Activated naive CD4-positive, alpha-beta T cell treated with anti-CD3 and anti-CD28 coated beads for 36 hours (primary cell): ENCODE measurements at regions not wholly inside any gene's neighbourhood (a gene's known extent, or its start where the extent isn't known, plus 50 kb on each side); places are given as distances from the start of the nearest gene placed in this dataset.

Experiments
- CTCF ChIA-PET: fragments of 350-600 bp; sonication (Branson Sonifier 250); formaldehyde crosslinking; loops from one replicate; lab custom pipeline; 2021; ENCODE audit warnings: antibody characterized with exemption; lab: Charles Lee
- DNase-seq: peaks from one replicate; pipeline ENCODE4 v3.0.0-alpha.2; 2020
- H3K27ac Mint-ChIP-seq: one replicate; pipeline ENCODE4 v1.8.0; 2021; ENCODE audit warnings: mild to moderate bottlenecking, mixed read lengths
- H3K27me3 Mint-ChIP-seq: one replicate; pipeline ENCODE4 v1.8.0; 2021; ENCODE audit warnings: low read depth, mixed read lengths
- H3K36me3 Mint-ChIP-seq: one replicate; pipeline ENCODE4 v1.8.0; 2021; ENCODE audit warnings: low read depth, mixed read lengths
- H3K4me1 Mint-ChIP-seq: one replicate; pipeline ENCODE4 v1.8.0; 2021; ENCODE audit warnings: low read depth, mixed read lengths
- H3K4me3 Mint-ChIP-seq: one replicate; pipeline ENCODE4 v1.8.0; 2021; ENCODE audit warnings: mild to moderate bottlenecking, moderate library complexity, mixed read lengths
- H3K9me3 Mint-ChIP-seq: one replicate; pipeline ENCODE4 v1.8.0; 2021; ENCODE audit warnings: mixed read lengths
- intact Hi-C: fragments of 100-400 bp; cut with micrococcal nuclease; formaldehyde crosslinking; loops from one replicate; pipeline ENCODE4 v1.15.1; 2023

DNA sequence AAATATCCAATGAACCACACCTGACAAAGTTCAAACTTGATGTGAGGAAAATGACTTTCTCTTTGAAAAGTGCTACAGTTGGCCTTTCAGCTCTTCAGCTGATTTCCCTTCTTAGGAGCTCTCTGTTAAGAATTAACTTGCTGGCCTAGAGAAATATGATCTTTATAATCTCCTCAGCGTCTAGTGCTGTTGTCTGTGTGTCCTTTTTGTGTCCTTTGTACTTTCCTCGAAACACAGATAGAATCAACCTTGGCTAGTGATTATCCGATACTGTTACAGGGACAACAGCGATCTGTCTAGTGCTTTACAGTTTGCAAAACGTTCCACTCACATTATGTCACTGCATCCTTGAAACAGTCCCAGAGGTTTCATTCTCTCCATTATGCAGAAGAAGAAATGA, 162.8 kb upstream of the RMST start:
- DNase-seq = no peak
- intact Hi-C loops = no loop called here
- Mint-ChIP-seq H3K27me3 (peaks cover 7% of the 10 kb centered on the region), H3K27ac (no peak overlapping the region), H3K4me3 (no peak overlapping the region), H3K4me1 (no peaks in the 10 kb centered on the region), H3K36me3 (no peaks in the 10 kb centered on the region), H3K9me3 (peaks cover 9% of the 10 kb centered on the region)
- CTCF ChIA-PET = interaction anchor here (0.7 kb wide), 1 partner anchor 1086 kb away, joined by 3 read pairs; no protein-coding TSS in a partner anchor

DNA sequence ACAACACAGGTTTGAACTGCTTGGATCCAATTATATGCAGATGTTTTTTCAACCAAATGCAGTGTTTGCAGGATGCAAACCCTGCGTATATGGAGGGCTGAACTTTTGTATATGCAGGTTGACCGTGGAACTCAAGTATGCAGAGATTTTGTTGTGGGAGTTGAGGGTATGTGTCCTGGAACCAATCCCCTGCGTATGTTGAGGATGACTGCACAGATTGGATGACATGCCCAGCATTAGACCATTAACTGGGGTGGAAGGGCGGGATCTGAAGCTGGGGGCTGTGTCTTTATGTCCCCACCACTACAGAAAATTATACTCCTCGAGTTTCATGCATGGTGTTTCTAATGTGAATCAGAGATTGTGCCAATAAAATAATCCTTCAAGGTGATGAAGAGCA, 162.2 kb upstream of the RMST start:
- no peak overlapping the region for H3K27ac Mint-ChIP-seq
- no peak overlapping the region for H3K4me3 Mint-ChIP-seq
- H3K27me3 Mint-ChIP-seq = peaks cover 5% of the 10 kb centered on the region
- intact Hi-C loops = no loop called here
- no peaks in the 10 kb centered on the region for H3K36me3 Mint-ChIP-seq
- no peaks in the 10 kb centered on the region for H3K4me1 Mint-ChIP-seq
- H3K9me3 Mint-ChIP-seq = peaks cover 3% of the 10 kb centered on the region
- CTCF ChIA-PET = no interaction called here
- no peak for DNase-seq

DNA sequence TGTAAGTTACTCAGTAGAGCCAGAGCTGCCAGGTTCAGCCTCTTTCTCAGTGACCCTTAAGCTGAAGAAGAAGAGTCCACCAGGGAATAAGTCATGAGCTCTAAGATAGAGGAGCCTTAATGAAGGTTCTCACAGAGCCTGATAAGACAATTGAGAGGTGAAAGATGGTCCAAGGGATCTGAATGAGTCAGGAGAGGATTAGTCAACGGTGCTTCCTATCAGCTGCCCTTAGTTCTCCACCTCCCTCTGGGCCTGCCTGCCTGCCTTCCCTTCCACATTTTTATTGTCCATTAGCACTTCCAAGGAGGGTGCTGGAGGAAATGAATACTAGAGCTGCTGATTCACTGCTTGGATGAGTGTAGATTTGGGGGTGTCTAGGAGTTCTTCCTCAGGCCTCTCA, 161.7 kb upstream of the RMST start:
- Mint-ChIP-seq H3K27me3 (peaks cover 5% of the 10 kb centered on the region), H3K4me1 (no peaks in the 10 kb centered on the region), H3K36me3 (no peaks in the 10 kb centered on the region), H3K9me3 (peaks cover under 1% of the 10 kb centered on the region), H3K4me3 (no peak overlapping the region), H3K27ac (no peak overlapping the region)
- intact Hi-C loops = no loop called here
- CTCF ChIA-PET = no interaction called here
- no peak for DNase-seq

DNA sequence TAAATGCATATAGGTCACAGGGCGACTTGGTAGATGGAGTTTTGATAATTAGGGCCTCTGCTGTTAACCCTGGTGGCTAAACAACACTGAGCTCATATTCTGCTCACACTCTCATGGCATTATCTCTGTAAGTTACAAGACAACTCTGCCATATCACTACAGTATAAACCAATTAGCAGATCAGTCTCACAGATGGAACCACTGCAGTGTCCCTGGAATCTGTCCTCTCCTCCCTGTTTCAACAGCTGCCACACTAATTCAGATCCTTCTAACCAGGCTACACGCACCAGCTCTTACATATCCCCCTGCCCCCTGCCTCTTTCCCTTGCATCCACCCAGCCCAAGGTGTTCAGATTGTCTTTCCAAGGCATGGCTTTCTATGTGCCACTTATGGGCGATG, 161.0 kb upstream of the RMST start:
- H3K36me3 Mint-ChIP-seq = no peaks in the 10 kb centered on the region
- intact Hi-C loops = no loop called here

GRCh38 chr12:97305651-97306050, 157.0 kb upstream of the RMST start:
- intact Hi-C loops = no loop called here
- CTCF ChIA-PET = interaction anchor here (0.9 to 2.4 kb wide), 3 partner anchors 22 to 321 kb away, joined by 3 to 9 read pairs (median 3); no protein-coding TSS in a partner anchor

More for the DNA sequence above, 161.0 kb upstream of the RMST start:
- Mint-ChIP-seq H3K27ac (no peak overlapping the region), H3K9me3 (no peaks in the 10 kb centered on the region), H3K4me3 (no peak overlapping the region), H3K27me3 (peaks cover 5% of the 10 kb centered on the region), H3K4me1 (no peaks in the 10 kb centered on the region)
- CTCF ChIA-PET = interaction anchor here (0.8 kb wide), 1 partner anchor 17 kb away, joined by 3 read pairs; no protein-coding TSS in a partner anchor
- DNase-seq = no peak

DNA sequence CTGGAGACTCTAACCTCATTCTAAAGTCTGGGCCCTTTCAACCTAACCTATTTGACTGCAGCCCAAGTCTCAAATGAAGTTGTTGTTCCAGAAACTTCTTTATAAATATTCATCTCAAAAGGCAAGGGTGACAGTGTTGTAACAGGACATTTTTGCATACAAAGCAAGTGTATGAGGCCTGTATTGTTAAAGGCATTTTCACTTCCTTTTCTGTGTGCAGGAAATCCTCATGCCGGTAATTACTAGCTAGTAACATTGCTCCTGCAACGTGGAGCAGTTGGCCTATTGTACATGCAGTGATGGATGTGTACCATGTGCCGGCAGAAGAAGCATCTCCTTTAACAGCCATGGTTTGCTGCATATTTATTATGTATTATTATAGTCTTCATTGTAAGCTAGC, 156.5 kb upstream of the RMST start:
- Mint-ChIP-seq H3K9me3 (no peaks in the 10 kb centered on the region), H3K4me1 (no peaks in the 10 kb centered on the region)
- CTCF ChIA-PET = interaction anchor here (0.9 to 2.4 kb wide), 3 partner anchors 21 to 322 kb away, joined by 3 to 9 read pairs (median 3); no protein-coding TSS in a partner anchor

More at GRCh38 chr12:97305651-97306050, 157.0 kb upstream of the RMST start:
- Mint-ChIP-seq H3K4me1 (no peaks in the 10 kb centered on the region), H3K9me3 (no peaks in the 10 kb centered on the region), H3K36me3 (no peaks in the 10 kb centered on the region), H3K4me3 (no peak overlapping the region), H3K27ac (no peak overlapping the region), H3K27me3 (peaks cover 3% of the 10 kb centered on the region)
- no peak for DNase-seq

GRCh38 chr12:97308576-97309198, 153.9 kb upstream of the RMST start:
- H3K4me3 Mint-ChIP-seq = no peak overlapping the region
- H3K9me3 Mint-ChIP-seq = no peaks in the 10 kb centered on the region
- intact Hi-C loops = loop anchor here (1.0 to 2.0 kb wide), 4 partner anchors 159 to 1088 kb away; no protein-coding TSS in a partner anchor
- no peak for DNase-seq
- no peak overlapping the region for H3K27ac Mint-ChIP-seq
- peaks cover 5% of the 10 kb centered on the region for H3K27me3 Mint-ChIP-seq
- CTCF ChIA-PET = interaction anchor here (0.9 to 1.8 kb wide), 10 partner anchors 10 to 733 kb away, joined by 3 to 7 read pairs (median 4); no protein-coding TSS in a partner anchor
- H3K36me3 Mint-ChIP-seq = no peaks in the 10 kb centered on the region
- H3K4me1 Mint-ChIP-seq = no peaks in the 10 kb centered on the region

More for the DNA sequence above, 156.5 kb upstream of the RMST start:
- DNase-seq = no peak
- intact Hi-C loops = no loop called here
- Mint-ChIP-seq H3K27ac (no peak overlapping the region), H3K4me3 (no peak overlapping the region), H3K36me3 (no peaks in the 10 kb centered on the region), H3K27me3 (peaks cover 3% of the 10 kb centered on the region)

- H3K36me3 Mint-ChIP-seq = no peaks in the 10 kb centered on the region
- CTCF ChIA-PET = interaction anchor here (0.8 to 1.8 kb wide), 9 partner anchors 11 to 734 kb away, joined by 3 to 9 read pairs (median 4); no protein-coding TSS in a partner anchor
- H3K4me3 Mint-ChIP-seq = no peak overlapping the region
- DNase-seq = no peak
- no peaks in the 10 kb centered on the region for H3K9me3 Mint-ChIP-seq
- H3K4me1 Mint-ChIP-seq = no peaks in the 10 kb centered on the region
- intact Hi-C loops = loop anchor here (2.0 kb wide), 1 partner anchor 1087 kb away; no protein-coding TSS in a partner anchor
- H3K27me3 Mint-ChIP-seq = peaks cover 8% of the 10 kb centered on the region
- H3K27ac Mint-ChIP-seq = no peak overlapping the region
Observed at GRCh38 chr12:97309921-97310320, 152.7 kb upstream of the RMST start.

DNA sequence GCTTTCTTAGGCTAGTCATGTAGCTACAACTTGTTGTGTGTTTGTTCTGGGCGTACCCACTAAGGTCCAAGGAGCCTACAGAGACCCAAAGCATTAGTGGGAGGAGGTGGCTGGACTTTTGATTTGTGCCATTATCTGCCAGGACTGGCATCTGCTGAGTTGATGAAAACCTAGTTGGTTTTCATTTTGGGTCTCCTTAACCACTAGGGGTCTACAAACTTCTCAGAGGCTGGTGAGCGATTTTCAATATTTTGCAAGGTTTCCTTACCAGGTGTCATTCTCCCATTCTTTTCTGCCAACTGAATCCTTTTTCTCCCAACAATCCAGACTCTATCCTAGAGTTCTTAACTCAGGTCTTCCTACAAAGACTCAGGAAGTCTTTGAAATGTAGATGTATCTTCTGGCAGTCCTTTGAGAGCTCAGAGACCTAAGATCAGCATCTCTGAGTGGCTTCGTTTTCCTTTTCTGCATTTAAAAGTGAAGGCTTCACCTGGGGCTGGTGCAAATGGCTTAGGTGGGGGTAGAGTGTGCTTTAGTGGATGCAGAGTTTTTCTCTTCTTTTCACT, 150.0 kb upstream of the RMST start:
- Mint-ChIP-seq H3K9me3 (no peaks in the 10 kb centered on the region), H3K4me3 (no peak overlapping the region), H3K36me3 (no peaks in the 10 kb centered on the region), H3K27me3 (peaks cover 12% of the 10 kb centered on the region), H3K4me1 (no peaks in the 10 kb centered on the region), H3K27ac (no peak overlapping the region)
- DNase-seq = no peak
- intact Hi-C loops = no loop called here
- CTCF ChIA-PET = no interaction called here

DNA sequence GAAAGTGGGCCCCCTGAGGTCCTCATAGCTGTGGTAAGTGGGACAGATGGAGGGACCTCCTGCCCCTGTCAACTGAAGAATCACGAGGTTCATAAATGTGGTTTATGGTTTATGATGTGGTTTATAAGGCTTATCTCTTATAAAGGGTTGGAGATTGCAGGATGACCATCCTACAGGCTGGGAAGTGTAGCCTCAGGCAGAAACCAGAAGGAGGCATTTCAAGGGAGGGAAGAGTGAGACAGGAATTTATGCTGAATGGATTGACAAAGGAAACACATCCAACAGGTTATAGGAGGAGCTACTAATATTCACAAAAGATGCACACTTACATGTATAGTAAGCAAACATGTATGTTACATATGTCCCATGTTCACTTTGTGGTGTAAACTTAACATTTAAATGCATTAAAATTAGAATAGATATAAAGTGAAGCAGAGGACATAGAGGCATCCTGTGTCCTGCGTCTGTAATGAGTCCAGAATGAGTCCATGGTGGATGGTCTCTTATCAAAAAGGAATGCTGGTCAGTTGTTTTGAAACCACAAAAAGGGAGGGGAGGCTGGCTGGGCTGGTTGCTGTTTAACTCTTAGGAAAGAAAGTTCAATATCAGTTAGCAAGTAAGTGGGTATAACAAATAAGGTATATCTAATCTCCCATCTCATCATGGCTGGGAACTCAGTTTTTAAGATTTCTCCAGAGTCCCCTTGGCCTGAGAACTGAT, 149.0 kb upstream of the RMST start:
- peaks cover 12% of the 10 kb centered on the region for H3K27me3 Mint-ChIP-seq
- CTCF ChIA-PET = no interaction called here
- DNase-seq = no peak
- no peak overlapping the region for H3K27ac Mint-ChIP-seq
- no peaks in the 10 kb centered on the region for H3K9me3 Mint-ChIP-seq
- no peaks in the 10 kb centered on the region for H3K4me1 Mint-ChIP-seq
- no peak overlapping the region for H3K4me3 Mint-ChIP-seq
- intact Hi-C loops = no loop called here
- no peaks in the 10 kb centered on the region for H3K36me3 Mint-ChIP-seq

GRCh38 chr12:97316321-97316720, 146.3 kb upstream of the RMST start:
- H3K9me3 Mint-ChIP-seq = no peaks in the 10 kb centered on the region
- H3K36me3 Mint-ChIP-seq = no peaks in the 10 kb centered on the region
- no peak for DNase-seq
- CTCF ChIA-PET = no interaction called here
- peaks cover 15% of the 10 kb centered on the region for H3K27me3 Mint-ChIP-seq
- H3K4me1 Mint-ChIP-seq = no peaks in the 10 kb centered on the region
- no peak overlapping the region for H3K27ac Mint-ChIP-seq
- no peak overlapping the region for H3K4me3 Mint-ChIP-seq
- intact Hi-C loops = no loop called here

DNA sequence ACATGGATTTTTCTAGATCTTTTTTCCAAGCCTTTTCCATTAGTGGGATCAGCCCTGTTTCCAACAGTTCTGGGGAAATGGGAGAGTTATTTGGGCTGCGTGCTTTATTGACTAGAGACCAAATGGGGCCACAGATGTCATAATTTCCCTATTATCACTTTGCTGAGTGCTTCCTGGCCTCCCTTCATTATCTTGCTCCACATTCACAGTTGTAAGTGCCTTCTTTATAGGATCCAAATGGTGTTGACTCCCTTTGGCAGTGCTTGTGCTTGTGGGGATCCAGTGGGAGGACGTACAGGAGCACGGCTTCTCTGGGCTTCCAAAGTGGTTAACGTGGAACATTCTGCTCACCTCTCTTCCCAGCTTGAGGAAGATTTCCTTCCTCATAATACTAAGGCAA, 141.0 kb upstream of the RMST start:
- no peak overlapping the region for H3K4me3 Mint-ChIP-seq
- intact Hi-C loops = no loop called here
- H3K27me3 Mint-ChIP-seq = peaks cover 15% of the 10 kb centered on the region
- no peak overlapping the region for H3K27ac Mint-ChIP-seq
- no peaks in the 10 kb centered on the region for H3K4me1 Mint-ChIP-seq
- H3K36me3 Mint-ChIP-seq = no peaks in the 10 kb centered on the region
- no peak for DNase-seq
- CTCF ChIA-PET = no interaction called here
- no peaks in the 10 kb centered on the region for H3K9me3 Mint-ChIP-seq
